Body of pancreas (tissue), 4 donors: ENCODE measurements at regions not wholly inside any gene's neighbourhood (a gene's known extent, or its start where the extent isn't known, plus 50 kb on each side); places are given as distances from the start of the nearest gene placed in this dataset.

Source experiments
- POLR2A ChIP-seq, 3 donors: fragments of 450-650 bp; IDR thresholded peaks; one replicate each; pipeline ENCODE4 v1.6.1; 2016; ENCODE audit warnings: antibody characterized with exemption in 3 of 3, mild to moderate bottlenecking in 2 of 3
- TF ChIP-seq, protein P1 (sequence below), 7 experiments: fragments of 450-650 bp in 4 of 7; fragments of 200-600 bp in 3 of 7; sonication (generic) in 3 of 7; IDR thresholded peaks; one replicate each; pipeline ENCODE4 v1.5.1; 2016 to 2019; ENCODE audit warnings: antibody characterized with exemption in 7 of 7

DNA sequence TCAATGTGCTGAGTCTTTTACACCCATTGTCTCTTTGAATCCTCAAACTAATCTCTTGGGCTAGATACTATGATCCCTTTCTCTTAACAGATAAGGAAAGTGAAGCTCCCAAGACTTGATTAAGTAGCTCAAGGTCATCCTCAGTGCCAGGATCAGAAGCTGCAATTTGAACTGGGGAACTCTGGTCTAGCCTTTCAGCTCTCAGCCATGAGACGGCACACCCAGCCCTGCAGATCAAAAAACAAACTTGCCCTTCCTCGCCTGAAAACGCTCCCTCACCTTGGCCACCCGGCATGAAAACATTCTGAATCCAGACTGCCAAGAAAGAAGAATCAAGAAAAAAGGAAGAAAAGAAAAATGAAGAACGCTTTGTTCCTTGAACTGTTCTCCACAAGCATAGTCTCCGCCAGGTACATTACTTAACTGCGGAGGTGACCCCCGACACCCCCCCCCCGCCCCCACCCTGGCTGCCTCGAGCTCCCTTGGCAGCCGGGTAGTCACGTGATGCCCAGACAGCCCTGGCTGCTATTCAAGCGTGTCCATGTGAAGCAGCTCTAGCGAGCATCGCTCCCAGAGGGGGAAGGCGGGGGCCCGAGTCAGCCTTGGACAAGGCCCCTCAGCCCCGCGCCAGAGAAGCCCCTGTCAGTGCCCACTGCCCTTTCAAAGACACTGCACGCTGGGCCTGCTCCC is 451.2 kb downstream of the MIAT start:
- TF ChIP-seq, protein P1, sequence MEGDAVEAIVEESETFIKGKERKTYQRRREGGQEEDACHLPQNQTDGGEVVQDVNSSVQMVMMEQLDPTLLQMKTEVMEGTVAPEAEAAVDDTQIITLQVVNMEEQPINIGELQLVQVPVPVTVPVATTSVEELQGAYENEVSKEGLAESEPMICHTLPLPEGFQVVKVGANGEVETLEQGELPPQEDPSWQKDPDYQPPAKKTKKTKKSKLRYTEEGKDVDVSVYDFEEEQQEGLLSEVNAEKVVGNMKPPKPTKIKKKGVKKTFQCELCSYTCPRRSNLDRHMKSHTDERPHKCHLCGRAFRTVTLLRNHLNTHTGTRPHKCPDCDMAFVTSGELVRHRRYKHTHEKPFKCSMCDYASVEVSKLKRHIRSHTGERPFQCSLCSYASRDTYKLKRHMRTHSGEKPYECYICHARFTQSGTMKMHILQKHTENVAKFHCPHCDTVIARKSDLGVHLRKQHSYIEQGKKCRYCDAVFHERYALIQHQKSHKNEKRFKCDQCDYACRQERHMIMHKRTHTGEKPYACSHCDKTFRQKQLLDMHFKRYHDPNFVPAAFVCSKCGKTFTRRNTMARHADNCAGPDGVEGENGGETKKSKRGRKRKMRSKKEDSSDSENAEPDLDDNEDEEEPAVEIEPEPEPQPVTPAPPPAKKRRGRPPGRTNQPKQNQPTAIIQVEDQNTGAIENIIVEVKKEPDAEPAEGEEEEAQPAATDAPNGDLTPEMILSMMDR (IDR thresholded peaks at IDR 0.05): no peak
- no peak for TF ChIP-seq POLR2A (IDR thresholded peaks at IDR 0.05)
